ENCODE measurements at regions not wholly inside any gene's neighbourhood (a gene's known extent, or its start where the extent isn't known, plus 50 kb on each side); places are given as distances from the start of the nearest gene placed in this dataset.

DNA sequence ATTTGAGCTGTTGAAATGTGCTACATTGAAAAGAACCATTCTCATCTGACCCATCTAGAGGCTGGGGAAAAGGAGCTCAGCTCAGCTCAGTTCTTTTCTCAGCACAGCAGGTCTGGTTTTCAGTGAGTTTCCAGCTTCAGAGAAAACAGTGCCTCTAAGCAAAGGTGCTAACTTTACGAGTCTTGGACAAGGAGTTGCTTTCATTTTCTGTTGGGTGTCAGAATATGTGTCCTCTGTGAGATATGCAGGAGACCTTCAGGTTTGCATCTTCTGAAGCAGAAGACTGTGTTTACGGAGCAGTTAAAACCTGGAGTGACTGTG lies 321.3 kb upstream of the USP24 start:
- Histone ChIP-seq H3K9me3 (ENCODE audit: control insufficient read depth, low read length) (no peaks in the 10 kb centered on the region), H3K36me3 (ENCODE audit: control insufficient read depth, insufficient read depth, low read length) (no peaks in the 10 kb centered on the region), H3K4me1 (ENCODE audit: control insufficient read depth, insufficient read depth, low read length, poor library complexity, severe bottlenecking) (no peaks in the 10 kb centered on the region), H3K27me3 (replicated peaks; ENCODE audit: control insufficient read depth, insufficient read depth, low read length, poor library complexity, severe bottlenecking) (no peaks in the 10 kb centered on the region), H3K27ac (ENCODE audit: insufficient read depth, low read length, poor library complexity, severe bottlenecking) (no peak overlapping the region), H3K4me3 (ENCODE audit: insufficient read depth, low read depth, low read length, poor library complexity, severe bottlenecking) (no peak overlapping the region)
- no peak for DNase-seq

DNA sequence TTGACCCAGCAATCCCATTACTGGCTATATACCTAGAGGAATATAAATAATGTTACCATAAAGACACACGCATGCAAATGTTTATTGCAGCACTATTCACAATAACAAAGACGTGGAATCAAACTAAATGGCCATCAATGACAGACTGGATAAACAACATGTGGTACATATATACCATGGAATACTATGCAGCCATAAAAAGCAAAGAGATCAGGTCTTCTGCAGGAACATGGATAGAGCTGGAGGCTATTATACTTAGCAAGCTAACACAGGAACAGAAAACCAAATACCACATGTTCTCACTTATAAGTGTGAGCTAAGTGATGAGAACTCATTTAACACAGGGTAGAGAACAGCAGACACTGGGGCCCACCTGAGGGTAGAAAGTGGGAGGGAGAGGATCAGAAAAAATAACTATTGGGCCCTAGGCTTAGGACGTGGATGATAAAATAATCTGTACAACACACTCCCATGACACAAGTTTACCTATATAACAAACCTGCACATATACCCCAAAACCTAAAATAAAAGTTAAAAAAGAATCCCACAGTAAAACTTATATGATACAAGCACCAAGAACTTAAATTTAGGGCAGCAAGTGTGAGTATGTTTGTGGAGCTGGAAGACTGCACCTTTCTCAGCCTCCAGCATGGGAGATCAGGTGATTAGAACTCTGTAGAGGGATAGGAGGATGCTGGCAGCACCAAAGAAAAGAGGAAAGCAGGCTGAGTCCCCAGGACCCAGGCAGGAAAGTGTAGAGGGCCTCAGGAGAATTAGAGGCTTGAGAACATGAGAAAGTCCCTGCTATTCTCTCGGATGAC lies 320.8 kb upstream of the USP24 start:
- H3K4me1 ChIP-seq (ENCODE audit: control insufficient read depth, insufficient read depth, low read length, poor library complexity, severe bottlenecking), result no peaks in the 10 kb centered on the region
- H3K4me3 ChIP-seq (ENCODE audit: insufficient read depth, low read depth, low read length, poor library complexity, severe bottlenecking), result no peak overlapping the region
- no peak for DNase-seq
- H3K9me3 ChIP-seq (ENCODE audit: control insufficient read depth, low read length), result no peaks in the 10 kb centered on the region
- H3K36me3 ChIP-seq (ENCODE audit: control insufficient read depth, insufficient read depth, low read length), result no peaks in the 10 kb centered on the region
- H3K27me3 ChIP-seq (replicated peaks; ENCODE audit: control insufficient read depth, insufficient read depth, low read length, poor library complexity, severe bottlenecking), result no peaks in the 10 kb centered on the region
- no peak overlapping the region for H3K27ac ChIP-seq (ENCODE audit: insufficient read depth, low read length, poor library complexity, severe bottlenecking)

DNA sequence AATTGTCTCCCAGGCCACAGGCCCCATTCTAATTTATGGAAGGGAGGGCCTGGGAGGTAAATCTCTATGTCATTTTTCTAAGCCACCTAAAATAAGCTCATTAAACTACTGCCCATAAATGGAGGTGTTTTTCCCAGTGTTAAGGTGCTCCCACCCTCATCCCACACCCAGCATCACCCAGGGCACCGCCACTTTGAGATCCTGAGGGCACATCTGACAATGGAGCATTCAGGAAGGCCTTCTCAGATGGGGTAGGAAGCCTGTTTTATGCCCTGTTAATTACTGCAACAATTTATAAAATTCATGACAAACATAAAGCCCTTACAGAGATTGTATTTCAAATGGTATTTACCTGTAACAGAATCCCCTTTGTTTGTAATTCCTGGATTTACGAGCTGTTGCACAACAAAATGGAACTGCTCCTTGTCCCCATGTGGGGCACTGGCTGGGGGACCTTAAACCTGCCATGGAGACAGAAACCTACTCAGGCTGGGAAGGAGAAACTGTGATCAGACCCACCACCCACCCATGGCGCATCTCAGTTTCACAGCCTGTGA lies 319.5 kb upstream of the USP24 start:
- H3K9me3 ChIP-seq (ENCODE audit: control insufficient read depth, low read length), result no peaks in the 10 kb centered on the region
- no peak overlapping the region for H3K4me3 ChIP-seq (ENCODE audit: insufficient read depth, low read depth, low read length, poor library complexity, severe bottlenecking)
- H3K27me3 ChIP-seq (replicated peaks; ENCODE audit: control insufficient read depth, insufficient read depth, low read length, poor library complexity, severe bottlenecking), result no peaks in the 10 kb centered on the region
- no peaks in the 10 kb centered on the region for H3K36me3 ChIP-seq (ENCODE audit: control insufficient read depth, insufficient read depth, low read length)
- DNase-seq, result no peak
- no peak overlapping the region for H3K27ac ChIP-seq (ENCODE audit: insufficient read depth, low read length, poor library complexity, severe bottlenecking)
- no peaks in the 10 kb centered on the region for H3K4me1 ChIP-seq (ENCODE audit: control insufficient read depth, insufficient read depth, low read length, poor library complexity, severe bottlenecking)

DNA sequence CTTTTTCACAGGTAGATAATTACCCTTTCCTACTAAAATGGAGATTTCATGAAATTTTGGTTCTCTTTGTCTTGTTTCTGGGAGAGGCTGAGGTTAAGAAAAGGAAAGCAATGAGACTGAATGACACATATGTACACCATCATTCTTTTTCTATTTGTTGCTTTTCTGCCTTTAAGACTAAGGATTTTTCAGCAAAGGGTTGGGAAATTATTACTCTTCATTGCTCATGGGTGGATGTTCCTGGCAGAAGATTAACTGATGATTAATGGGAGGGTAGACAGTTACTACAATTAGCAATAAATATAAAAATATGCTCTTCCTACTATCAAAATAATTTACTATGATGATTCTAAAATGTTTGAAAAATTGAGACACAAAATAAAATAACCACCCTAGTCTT lies 316.5 kb upstream of the USP24 start:
- Histone ChIP-seq H3K4me1 (ENCODE audit: control insufficient read depth, insufficient read depth, low read length, poor library complexity, severe bottlenecking) (no peaks in the 10 kb centered on the region), H3K36me3 (ENCODE audit: control insufficient read depth, insufficient read depth, low read length) (no peaks in the 10 kb centered on the region), H3K9me3 (ENCODE audit: control insufficient read depth, low read length) (no peaks in the 10 kb centered on the region), H3K4me3 (ENCODE audit: insufficient read depth, low read depth, low read length, poor library complexity, severe bottlenecking) (no peak overlapping the region), H3K27me3 (replicated peaks; ENCODE audit: control insufficient read depth, insufficient read depth, low read length, poor library complexity, severe bottlenecking) (peaks cover 3% of the 10 kb centered on the region), H3K27ac (ENCODE audit: insufficient read depth, low read length, poor library complexity, severe bottlenecking) (no peak overlapping the region)
- no peak for DNase-seq

DNA sequence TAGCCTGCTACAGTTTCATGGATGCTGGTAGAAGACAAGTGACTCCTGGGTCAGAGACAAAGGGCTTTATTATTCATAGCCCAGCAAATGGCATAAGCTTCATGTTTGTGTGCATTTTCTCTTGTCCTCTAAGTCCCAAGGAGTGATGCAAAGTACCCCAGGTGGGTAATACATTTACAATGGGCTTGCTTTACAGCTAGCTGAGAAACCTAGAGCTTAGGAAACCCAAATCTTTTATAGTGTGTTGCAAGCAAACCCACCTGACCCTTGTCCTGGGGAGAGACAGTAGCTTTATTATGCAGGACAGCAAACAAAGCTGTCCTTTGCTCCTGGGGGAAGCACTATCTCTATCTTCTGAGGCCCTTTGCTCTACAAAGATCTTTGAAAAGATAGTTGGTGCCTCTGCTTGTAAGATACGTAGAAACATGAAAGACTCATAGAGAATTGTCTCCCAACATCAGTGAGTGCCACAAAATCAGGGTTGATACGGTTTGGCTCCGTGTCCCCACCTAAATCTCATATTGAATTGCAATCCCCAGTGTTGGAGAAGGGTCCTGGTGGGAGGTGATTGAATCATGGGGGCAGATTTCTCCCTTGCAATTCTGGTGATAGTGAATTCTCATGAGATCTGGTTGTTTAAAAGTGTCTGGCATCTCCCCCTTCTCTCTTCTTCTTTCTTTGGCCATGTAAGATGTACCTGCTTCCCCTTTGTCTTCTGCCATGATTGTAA lies 315.8 kb upstream of the USP24 start:
- no peaks in the 10 kb centered on the region for H3K4me1 ChIP-seq (ENCODE audit: control insufficient read depth, insufficient read depth, low read length, poor library complexity, severe bottlenecking)
- no peaks in the 10 kb centered on the region for H3K9me3 ChIP-seq (ENCODE audit: control insufficient read depth, low read length)
- no peak for DNase-seq
- peaks cover 3% of the 10 kb centered on the region for H3K27me3 ChIP-seq (replicated peaks; ENCODE audit: control insufficient read depth, insufficient read depth, low read length, poor library complexity, severe bottlenecking)
- H3K27ac ChIP-seq (ENCODE audit: insufficient read depth, low read length, poor library complexity, severe bottlenecking), result no peak overlapping the region
- H3K36me3 ChIP-seq (ENCODE audit: control insufficient read depth, insufficient read depth, low read length), result no peaks in the 10 kb centered on the region
- H3K4me3 ChIP-seq (ENCODE audit: insufficient read depth, low read depth, low read length, poor library complexity, severe bottlenecking), result no peak overlapping the region

DNA sequence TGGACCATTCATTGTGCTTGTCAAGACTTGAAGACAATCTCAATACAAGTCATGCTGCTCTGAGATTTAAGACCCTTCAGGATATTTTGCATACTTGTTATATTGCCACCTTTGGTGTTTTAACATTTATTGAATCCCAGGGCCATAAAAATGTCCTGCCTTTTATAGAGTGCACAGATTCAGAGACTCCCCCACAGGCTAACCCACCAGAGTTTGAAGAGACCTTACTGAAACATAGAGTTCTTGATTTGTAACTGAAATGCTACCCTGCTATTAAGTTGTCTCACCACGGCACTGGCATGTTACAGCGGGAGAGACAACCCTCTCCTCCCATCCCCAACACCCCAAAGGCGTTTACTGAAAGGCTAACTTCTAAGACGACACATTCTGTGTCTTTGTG lies 313.9 kb upstream of the USP24 start:
- H3K36me3 ChIP-seq (ENCODE audit: control insufficient read depth, insufficient read depth, low read length), result no peaks in the 10 kb centered on the region
- H3K27me3 ChIP-seq (replicated peaks; ENCODE audit: control insufficient read depth, insufficient read depth, low read length, poor library complexity, severe bottlenecking), result peaks cover 3% of the 10 kb centered on the region
- no peak for DNase-seq
- H3K9me3 ChIP-seq (ENCODE audit: control insufficient read depth, low read length), result no peaks in the 10 kb centered on the region
- no peak overlapping the region for H3K4me3 ChIP-seq (ENCODE audit: insufficient read depth, low read depth, low read length, poor library complexity, severe bottlenecking)
- H3K4me1 ChIP-seq (ENCODE audit: control insufficient read depth, insufficient read depth, low read length, poor library complexity, severe bottlenecking), result no peaks in the 10 kb centered on the region
- no peak overlapping the region for H3K27ac ChIP-seq (ENCODE audit: insufficient read depth, low read length, poor library complexity, severe bottlenecking)

DNA sequence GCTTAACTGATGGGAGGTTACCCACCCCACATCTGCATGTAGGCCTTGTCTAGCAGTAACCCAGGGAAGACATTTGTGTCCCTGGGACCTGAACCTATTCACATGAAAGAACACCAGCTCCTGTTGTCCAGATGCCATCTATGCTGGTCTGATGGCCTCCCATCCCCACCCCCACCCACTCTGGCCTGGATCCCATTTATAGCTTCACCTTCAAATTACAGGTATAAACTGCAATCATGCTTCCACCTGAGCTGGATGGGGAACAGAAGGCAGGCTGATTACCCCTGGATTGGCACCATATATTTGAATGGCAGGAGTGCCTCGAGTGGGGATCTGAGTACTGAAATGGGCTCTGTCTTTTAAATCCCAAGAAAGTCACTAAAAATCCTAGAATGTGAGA lies 312.7 kb upstream of the USP24 start:
- H3K36me3 ChIP-seq (ENCODE audit: control insufficient read depth, insufficient read depth, low read length), result no peaks in the 10 kb centered on the region
- no peaks in the 10 kb centered on the region for H3K4me1 ChIP-seq (ENCODE audit: control insufficient read depth, insufficient read depth, low read length, poor library complexity, severe bottlenecking)

DNA sequence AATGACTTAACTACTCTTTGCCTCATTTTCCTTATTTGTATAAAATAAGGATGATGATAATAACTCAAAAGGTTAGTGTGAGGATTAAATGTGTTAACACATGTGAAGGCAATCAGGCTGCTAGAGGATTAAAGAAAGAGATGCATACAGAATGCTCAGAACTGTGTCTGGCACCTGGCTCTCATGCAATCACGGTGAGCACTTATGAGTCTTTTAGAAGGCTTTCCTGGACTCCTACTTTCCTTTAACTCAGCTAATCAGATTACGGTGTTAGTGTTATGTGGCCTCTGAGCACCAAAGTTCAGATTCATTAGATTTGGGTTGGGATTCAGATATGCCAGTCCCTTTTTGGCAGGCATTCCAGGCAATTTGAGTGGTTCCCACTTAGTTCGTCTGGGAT lies 311.6 kb upstream of the USP24 start:
- Histone ChIP-seq H3K9me3 (ENCODE audit: control insufficient read depth, low read length) (no peaks in the 10 kb centered on the region), H3K27ac (ENCODE audit: insufficient read depth, low read length, poor library complexity, severe bottlenecking) (no peak overlapping the region), H3K27me3 (replicated peaks; ENCODE audit: control insufficient read depth, insufficient read depth, low read length, poor library complexity, severe bottlenecking) (peaks cover 3% of the 10 kb centered on the region), H3K4me1 (ENCODE audit: control insufficient read depth, insufficient read depth, low read length, poor library complexity, severe bottlenecking) (no peaks in the 10 kb centered on the region), H3K36me3 (ENCODE audit: control insufficient read depth, insufficient read depth, low read length) (no peaks in the 10 kb centered on the region), H3K4me3 (ENCODE audit: insufficient read depth, low read depth, low read length, poor library complexity, severe bottlenecking) (no peak overlapping the region)
- DNase-seq, result no peak

More for the DNA sequence above, 312.7 kb upstream of the USP24 start:
- Histone ChIP-seq H3K9me3 (ENCODE audit: control insufficient read depth, low read length) (no peaks in the 10 kb centered on the region), H3K4me3 (ENCODE audit: insufficient read depth, low read depth, low read length, poor library complexity, severe bottlenecking) (no peak overlapping the region), H3K27ac (ENCODE audit: insufficient read depth, low read length, poor library complexity, severe bottlenecking) (no peak overlapping the region), H3K27me3 (replicated peaks; ENCODE audit: control insufficient read depth, insufficient read depth, low read length, poor library complexity, severe bottlenecking) (peaks cover 3% of the 10 kb centered on the region)
- no peak for DNase-seq

DNA sequence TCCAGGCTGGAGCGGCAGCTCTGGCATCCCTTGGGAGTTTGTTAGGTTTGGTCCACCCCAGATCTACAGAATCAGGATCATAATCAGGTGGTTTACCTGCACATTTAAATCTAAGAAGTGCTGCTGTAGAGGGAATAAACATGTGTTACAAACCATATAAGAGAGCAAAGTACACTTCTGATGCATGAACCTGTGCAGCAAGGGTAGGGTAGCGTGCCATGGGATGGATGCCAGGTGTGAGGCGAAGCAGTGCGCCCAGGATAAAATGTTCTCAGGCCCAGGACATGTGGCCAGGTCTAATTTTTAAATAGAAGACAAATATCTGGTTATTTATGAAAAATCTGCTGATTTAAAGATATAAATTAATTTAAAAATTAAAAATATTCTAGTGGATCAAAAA lies 308.8 kb upstream of the USP24 start:
- H3K27me3 ChIP-seq (replicated peaks; ENCODE audit: control insufficient read depth, insufficient read depth, low read length, poor library complexity, severe bottlenecking), result peaks cover 3% of the 10 kb centered on the region
- H3K4me1 ChIP-seq (ENCODE audit: control insufficient read depth, insufficient read depth, low read length, poor library complexity, severe bottlenecking), result no peaks in the 10 kb centered on the region
- H3K9me3 ChIP-seq (ENCODE audit: control insufficient read depth, low read length), result no peaks in the 10 kb centered on the region
- no peak overlapping the region for H3K4me3 ChIP-seq (ENCODE audit: insufficient read depth, low read depth, low read length, poor library complexity, severe bottlenecking)
- H3K36me3 ChIP-seq (ENCODE audit: control insufficient read depth, insufficient read depth, low read length), result no peaks in the 10 kb centered on the region
- DNase-seq, result no peak
- no peak overlapping the region for H3K27ac ChIP-seq (ENCODE audit: insufficient read depth, low read length, poor library complexity, severe bottlenecking)

DNA sequence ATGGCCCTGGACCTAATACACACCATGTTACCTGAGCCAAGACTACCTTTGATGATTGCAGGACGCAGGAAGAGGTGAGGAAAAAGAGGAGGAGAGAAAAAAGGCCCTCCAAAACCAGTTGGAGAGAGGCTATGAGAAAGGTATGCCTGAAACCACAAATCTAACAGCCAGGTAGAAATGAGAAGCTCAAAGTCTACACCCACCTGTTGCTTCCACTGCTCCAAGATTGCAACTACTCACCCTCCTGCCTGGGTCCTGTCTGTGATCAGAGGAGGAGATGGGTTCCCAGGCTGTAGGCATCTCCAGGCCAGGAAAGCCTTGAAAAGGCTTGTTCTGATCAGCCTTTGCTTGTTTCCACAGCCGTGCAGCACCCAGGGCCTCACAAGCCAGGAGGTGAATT lies 307.8 kb upstream of the USP24 start:
- H3K27me3 ChIP-seq (replicated peaks; ENCODE audit: control insufficient read depth, insufficient read depth, low read length, poor library complexity, severe bottlenecking), result peaks cover 3% of the 10 kb centered on the region
- no peak for DNase-seq
- no peaks in the 10 kb centered on the region for H3K36me3 ChIP-seq (ENCODE audit: control insufficient read depth, insufficient read depth, low read length)
- no peaks in the 10 kb centered on the region for H3K4me1 ChIP-seq (ENCODE audit: control insufficient read depth, insufficient read depth, low read length, poor library complexity, severe bottlenecking)
- no peak overlapping the region for H3K4me3 ChIP-seq (ENCODE audit: insufficient read depth, low read depth, low read length, poor library complexity, severe bottlenecking)
- H3K27ac ChIP-seq (ENCODE audit: insufficient read depth, low read length, poor library complexity, severe bottlenecking), result no peak overlapping the region
- no peaks in the 10 kb centered on the region for H3K9me3 ChIP-seq (ENCODE audit: control insufficient read depth, low read length)
